IMR-90 (cell line): ENCODE measurements at regions not wholly inside any gene's neighbourhood (a gene's known extent, or its start where the extent isn't known, plus 50 kb on each side); places are given as distances from the start of the nearest gene placed in this dataset.

Experiments
- ATAC-seq: fragments of 200-7000 bp; cut with Tn5 transposase; 2 replicates; pipeline ENCODE4 v1.9.1; 2020; ENCODE audit warnings: low read depth, mild to moderate bottlenecking, moderate library complexity
- BruUV-seq: library from RNA; stranded (reverse); fragments of 400-500 nt; replicated peaks from 2 replicates; lab custom pipeline; 2021; lab: Mats Ljungman, UMichigan
- CTCF ChIA-PET: fragments of 300-600 bp; formaldehyde crosslinking; extraction: SDS; loops from one replicate; lab custom pipeline; 2021; ENCODE audit warnings: antibody characterized with exemption; lab: Yijun Ruan, JAX
- POLR2A ChIA-PET: fragments of 300-600 bp; sonication (Branson Sonifier 250); formaldehyde crosslinking; loops from one replicate; lab custom pipeline; 2022; ENCODE audit warnings: antibody characterized with exemption; ENCODE audit not compliant: unreplicated experiment; lab: Charles Lee
- DNase-seq: peaks from one replicate; pipeline ENCODE4 v3.0.0; 2013
- H2AFZ ChIP-seq: replicated peaks from 2 replicates; pipeline ENCODE3; 2013; ENCODE audit warnings: low read length, mild to moderate bottlenecking; ENCODE audit not compliant: poor library complexity
- H2AK5ac ChIP-seq: 2 replicates; pipeline ENCODE4 v1.6.1; 2013; ENCODE audit warnings: low read depth, low read length, inconsistent platforms
- H2AK9ac ChIP-seq: replicated peaks from 2 replicates; pipeline ENCODE3; 2013; ENCODE audit warnings: mild to moderate bottlenecking, low read depth, low read length, moderate library complexity; ENCODE audit not compliant: poor library complexity
- H2BK120ac ChIP-seq: 2 replicates; pipeline ENCODE4 v1.6.1; 2013; ENCODE audit warnings: low read depth, low read length, inconsistent platforms
- H2BK15ac ChIP-seq: 3 replicates; pipeline ENCODE4 v1.6.1; 2013; ENCODE audit warnings: low read depth, low read length, inconsistent platforms
- H2BK20ac ChIP-seq: 2 replicates; pipeline ENCODE4 v1.6.1; 2013; ENCODE audit warnings: low read depth, mild to moderate bottlenecking, inconsistent platforms, low read length, moderate library complexity
- H2BK5ac ChIP-seq: 2 replicates; pipeline ENCODE4 v1.6.1; 2013; ENCODE audit warnings: mild to moderate bottlenecking, low read depth, low read length, inconsistent platforms; ENCODE audit not compliant: poor library complexity, severe bottlenecking
- H3K14ac ChIP-seq: replicated peaks from 2 replicates; pipeline ENCODE4 v1.6.1; 2013; ENCODE audit warnings: low read depth, low read length, inconsistent platforms
- H3K18ac ChIP-seq: 2 replicates; pipeline ENCODE4 v1.6.1; 2013; ENCODE audit warnings: low read depth, low read length, control low read depth
- H3K23ac ChIP-seq: 2 replicates; pipeline ENCODE4 v1.6.1; 2013; ENCODE audit warnings: low read depth, low read length, inconsistent platforms
- H3K27ac ChIP-seq: 2 replicates; pipeline ENCODE4 v1.5.1; 2013; ENCODE audit warnings: mild to moderate bottlenecking, control low read depth, low read length; ENCODE audit not compliant: insufficient read depth
- H3K27me3 ChIP-seq: 2 replicates; pipeline ENCODE4 v1.6.1; 2013; ENCODE audit warnings: low read length; ENCODE audit not compliant: control insufficient read depth, insufficient read depth
- H3K36me3 ChIP-seq: 2 replicates; pipeline ENCODE4 v1.6.1; 2013; ENCODE audit warnings: low read length, mixed read lengths; ENCODE audit not compliant: control insufficient read depth, insufficient read depth
- H3K4ac ChIP-seq: 2 replicates; pipeline ENCODE4 v1.6.1; 2013; ENCODE audit warnings: low read depth, low read length, inconsistent platforms
- H3K4me1 ChIP-seq: 2 replicates; pipeline ENCODE4 v1.6.1; 2013; ENCODE audit warnings: low read length, mixed read lengths; ENCODE audit not compliant: control insufficient read depth, insufficient read depth
- H3K4me2 ChIP-seq: 2 replicates; pipeline ENCODE4 v1.6.1; 2013; ENCODE audit warnings: low read depth, mild to moderate bottlenecking, control low read depth, low read length, moderate library complexity
- H3K4me3 ChIP-seq: 2 replicates; pipeline ENCODE4 v1.5.1; 2013; ENCODE audit warnings: low read depth, mild to moderate bottlenecking, control low read depth, low read length, moderate library complexity; ENCODE audit not compliant: insufficient read depth
- H3K56ac ChIP-seq: 2 replicates; pipeline ENCODE4 v1.6.1; 2013; ENCODE audit warnings: low read length, inconsistent platforms; ENCODE audit not compliant: insufficient read depth; ENCODE audit errors: extremely low read depth
- H3K79me1 ChIP-seq, 2 experiments: 2 replicates each; pipeline ENCODE4 v1.6.1; 2013; ENCODE audit warnings: low read length in 2 of 2, inconsistent platforms in 1 of 2, low read depth in 1 of 2
- H3K9ac ChIP-seq: 2 replicates; pipeline ENCODE4 v1.6.1; 2013; ENCODE audit warnings: low read depth, low read length, control low read depth
- H3K9me1 ChIP-seq: 2 replicates; pipeline ENCODE4 v1.6.1; 2013; ENCODE audit warnings: low read length, inconsistent platforms; ENCODE audit not compliant: insufficient read depth
- H3K9me3 ChIP-seq: 2 replicates; pipeline ENCODE4 v1.6.1; 2013; ENCODE audit warnings: low read length; ENCODE audit not compliant: control insufficient read depth, insufficient read depth
- H4K20me1 ChIP-seq: 2 replicates; pipeline ENCODE4 v1.6.1; 2013; ENCODE audit warnings: low read length, inconsistent platforms; ENCODE audit not compliant: insufficient read depth
- H4K5ac ChIP-seq: 2 replicates; pipeline ENCODE4 v1.6.1; 2013; ENCODE audit warnings: mild to moderate bottlenecking, low read depth, low read length, control low read depth
- H4K8ac ChIP-seq, 2 experiments: 2 replicates each; pipeline ENCODE4 v1.6.1; 2013; ENCODE audit warnings: low read depth in 2 of 2, low read length in 2 of 2, control low read depth in 1 of 2, inconsistent platforms in 1 of 2
- H4K91ac ChIP-seq: 2 replicates; pipeline ENCODE4 v1.6.1; 2013; ENCODE audit warnings: low read depth, low read length, inconsistent platforms; ENCODE audit not compliant: insufficient read depth
- FOS ChIP-seq: fragments of 150-350 bp; IDR thresholded peaks from 2 replicates; pipeline ENCODE4 v1.6.1; 2016; ENCODE audit warnings: low read depth, low read length
- MAFK ChIP-seq: IDR thresholded peaks from 2 replicates; pipeline ENCODE4 v1.6.1; 2012; ENCODE audit warnings: low read depth, low read length, improper control_type of control experiment
- MAZ ChIP-seq: IDR thresholded peaks from 2 replicates; pipeline ENCODE4 v1.6.1; 2012; ENCODE audit warnings: low read depth, mild to moderate bottlenecking, low read length, improper control_type of control experiment, moderate library complexity, borderline replicate concordance
- RCOR1 ChIP-seq: IDR thresholded peaks from 2 replicates; pipeline ENCODE4 v1.6.1; 2012; ENCODE audit warnings: mild to moderate bottlenecking, low read length, improper control_type of control experiment; ENCODE audit not compliant: insufficient replicate concordance
- SMC3 ChIP-seq: fragments of 150-350 bp; IDR thresholded peaks from 2 replicates; pipeline ENCODE4 v1.6.1; 2016; ENCODE audit warnings: low read depth, mild to moderate bottlenecking, antibody characterized with exemption, low read length, moderate library complexity
- WGBS, 2 experiments: methylation state at CpG; one replicate each; pipeline versions ENCODE4 v1.1.5 to v1.1.7; 2013; ENCODE audit warnings: missing lambda C conversion rate in 2 of 2; ENCODE audit not compliant: insufficient read length in 1 of 2; ENCODE audit errors: extremely low coverage in 2 of 2; 5-methylcytosine and 5-hydroxymethylcytosine counted together
- dilution Hi-C: fragments of 300-500 bp; cut with HindIII; formaldehyde crosslinking; loops from one replicate; pipeline ENCODE4 v1.14.3; 2018; ENCODE audit warnings: low sequenced_read_pairs; ENCODE audit not compliant: unreplicated experiment
- in situ Hi-C: fragments of 300-500 bp; cut with MboI; formaldehyde crosslinking; loops from 3 replicates; pipeline ENCODE4 v1.14.3; 2019; ENCODE audit warnings: low sequenced_read_pairs, inconsistent platforms, mixed read lengths
- intact Hi-C: fragments of 100-400 bp; cut with micrococcal nuclease; formaldehyde crosslinking; loops from 2 replicates; pipeline ENCODE4 v1.10.0; 2022
- TF ChIP-seq, protein P1 (sequence below): fragments of 150-350 bp; IDR thresholded peaks from 2 replicates; pipeline ENCODE4 v1.6.1; 2016; ENCODE audit warnings: low read depth, mild to moderate bottlenecking, low read length, moderate library complexity, borderline replicate concordance
- TF ChIP-seq, protein P2 (sequence below): conservative IDR thresholded peaks from 2 replicates; pipeline ENCODE4 v1.5.1; 2012; ENCODE audit warnings: mild to moderate bottlenecking, low read depth, low read length, improper control_type of control experiment

DNA sequence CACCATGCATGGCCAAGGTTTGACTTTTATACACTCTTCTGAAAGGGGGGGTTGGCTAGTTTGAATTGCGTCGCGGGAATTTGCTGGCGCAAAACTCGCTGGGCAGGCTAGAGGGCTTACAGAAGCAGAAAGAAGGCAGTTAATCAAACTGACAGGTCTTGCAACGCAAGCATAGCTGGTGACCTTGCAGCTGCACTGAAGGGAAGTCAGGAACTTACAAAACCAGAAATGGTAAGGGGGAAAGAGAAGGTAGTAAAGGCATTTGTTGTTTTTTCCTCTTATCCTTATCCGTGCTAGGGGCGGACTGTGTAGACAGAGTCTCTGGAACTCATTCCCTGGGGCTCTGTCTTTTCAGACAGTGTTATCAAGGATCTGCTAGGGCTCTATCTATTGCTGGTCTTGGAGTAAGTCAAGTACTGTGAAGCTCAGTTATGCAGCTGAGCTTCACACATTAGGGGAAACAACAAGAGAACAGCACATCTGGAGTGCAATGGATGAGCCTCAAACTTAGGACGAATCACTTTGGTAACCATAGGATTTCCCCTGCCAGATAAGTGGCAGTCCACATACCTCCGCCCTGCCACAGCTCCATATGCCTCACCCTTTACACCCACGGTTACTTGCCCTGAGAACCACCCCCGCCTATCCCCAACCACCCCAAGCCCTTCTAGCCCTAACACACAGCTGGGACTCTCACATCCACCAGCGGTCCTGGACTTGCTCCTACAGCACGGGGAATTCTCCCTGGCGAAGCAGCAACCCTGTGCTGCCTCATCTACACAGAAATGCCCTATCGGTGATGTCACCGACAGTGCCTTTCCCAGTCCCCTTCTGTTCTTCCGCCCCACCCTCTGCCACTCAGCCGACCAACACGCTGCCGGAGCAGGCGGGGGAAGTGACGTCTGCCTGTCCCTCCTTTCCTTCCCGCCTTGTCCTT, 251.4 kb downstream of the FAM72C start (continued):
- no peak for TF ChIP-seq SMC3

DNA sequence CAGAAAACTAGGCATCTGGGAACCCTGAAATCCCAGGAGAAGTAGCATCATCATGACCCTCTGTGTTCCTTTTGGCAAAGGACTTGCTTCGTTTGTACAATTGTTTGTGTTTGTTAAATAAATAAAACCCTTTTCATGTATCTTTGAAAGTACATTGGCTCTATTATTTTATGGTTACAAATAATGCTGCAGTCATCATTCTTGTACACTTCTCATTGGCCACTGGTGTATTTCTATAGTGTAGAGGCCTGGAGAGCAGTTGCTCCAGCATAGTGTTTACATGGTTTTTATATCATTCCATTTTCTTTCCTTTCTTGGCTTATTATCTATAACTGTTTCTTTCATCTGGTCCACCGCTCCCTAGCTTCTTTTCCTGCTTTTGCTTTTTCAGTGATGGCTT, 253.3 kb downstream of the FAM72C start:
- Histone ChIP-seq H3K9me1 (no peaks in the 10 kb centered on the region), H3K14ac (no peak overlapping the region), H4K91ac (no peak overlapping the region), H3K79me1 (no peaks in the 10 kb centered on the region), H2BK5ac (no peak overlapping the region), H2AK5ac (no peak overlapping the region), H3K4me2 (no peak overlapping the region), H2AK9ac (no peak overlapping the region), H3K36me3 (no peaks in the 10 kb centered on the region), H2BK15ac (no peak overlapping the region), H3K4me1 (no peaks in the 10 kb centered on the region), H4K20me1 (no peaks in the 10 kb centered on the region), H3K23ac (no peak overlapping the region), H4K8ac (no peak overlapping the region), H3K27me3 (peaks cover 9% of the 10 kb centered on the region), H4K5ac (no peak overlapping the region), H2AFZ (no peak overlapping the region), H3K18ac (no peak overlapping the region), H2BK20ac (no peak overlapping the region), H3K9ac (no peak overlapping the region), H2BK120ac (no peak overlapping the region), H3K9me3 (no peaks in the 10 kb centered on the region), H3K27ac (no peak overlapping the region), H3K4ac (no peak overlapping the region), H3K4me3 (no peak overlapping the region), H3K56ac (no peak overlapping the region)
- dilution Hi-C loops (no loop called here), in situ Hi-C loops (no loop called here), intact Hi-C loops (no loop called here)
- CTCF ChIA-PET = no interaction called here
- WGBS, 2 experiments = no CpG with 5 or more reads among the region's 2 CpGs
- TF ChIP-seq MAZ (no peak), MAFK (peak; percentile 48; the same call in 1 of the 2 replicates), FOS (no peak), RCOR1 (no peak)
- TF ChIP-seq, protein P1, sequence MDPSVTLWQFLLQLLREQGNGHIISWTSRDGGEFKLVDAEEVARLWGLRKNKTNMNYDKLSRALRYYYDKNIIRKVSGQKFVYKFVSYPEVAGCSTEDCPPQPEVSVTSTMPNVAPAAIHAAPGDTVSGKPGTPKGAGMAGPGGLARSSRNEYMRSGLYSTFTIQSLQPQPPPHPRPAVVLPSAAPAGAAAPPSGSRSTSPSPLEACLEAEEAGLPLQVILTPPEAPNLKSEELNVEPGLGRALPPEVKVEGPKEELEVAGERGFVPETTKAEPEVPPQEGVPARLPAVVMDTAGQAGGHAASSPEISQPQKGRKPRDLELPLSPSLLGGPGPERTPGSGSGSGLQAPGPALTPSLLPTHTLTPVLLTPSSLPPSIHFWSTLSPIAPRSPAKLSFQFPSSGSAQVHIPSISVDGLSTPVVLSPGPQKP = no peak
- TF ChIP-seq, protein P2, sequence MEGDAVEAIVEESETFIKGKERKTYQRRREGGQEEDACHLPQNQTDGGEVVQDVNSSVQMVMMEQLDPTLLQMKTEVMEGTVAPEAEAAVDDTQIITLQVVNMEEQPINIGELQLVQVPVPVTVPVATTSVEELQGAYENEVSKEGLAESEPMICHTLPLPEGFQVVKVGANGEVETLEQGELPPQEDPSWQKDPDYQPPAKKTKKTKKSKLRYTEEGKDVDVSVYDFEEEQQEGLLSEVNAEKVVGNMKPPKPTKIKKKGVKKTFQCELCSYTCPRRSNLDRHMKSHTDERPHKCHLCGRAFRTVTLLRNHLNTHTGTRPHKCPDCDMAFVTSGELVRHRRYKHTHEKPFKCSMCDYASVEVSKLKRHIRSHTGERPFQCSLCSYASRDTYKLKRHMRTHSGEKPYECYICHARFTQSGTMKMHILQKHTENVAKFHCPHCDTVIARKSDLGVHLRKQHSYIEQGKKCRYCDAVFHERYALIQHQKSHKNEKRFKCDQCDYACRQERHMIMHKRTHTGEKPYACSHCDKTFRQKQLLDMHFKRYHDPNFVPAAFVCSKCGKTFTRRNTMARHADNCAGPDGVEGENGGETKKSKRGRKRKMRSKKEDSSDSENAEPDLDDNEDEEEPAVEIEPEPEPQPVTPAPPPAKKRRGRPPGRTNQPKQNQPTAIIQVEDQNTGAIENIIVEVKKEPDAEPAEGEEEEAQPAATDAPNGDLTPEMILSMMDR = no peak
- no TSS peak for BruUV-seq
- no peak for ATAC-seq
- POLR2A ChIA-PET = no interaction called here
- DNase-seq = no peak
